ENCODE measurements at regions not wholly inside any gene's neighbourhood (a gene's known extent, or its start where the extent isn't known, plus 50 kb on each side); places are given as distances from the start of the nearest gene placed in this dataset.

DNA sequence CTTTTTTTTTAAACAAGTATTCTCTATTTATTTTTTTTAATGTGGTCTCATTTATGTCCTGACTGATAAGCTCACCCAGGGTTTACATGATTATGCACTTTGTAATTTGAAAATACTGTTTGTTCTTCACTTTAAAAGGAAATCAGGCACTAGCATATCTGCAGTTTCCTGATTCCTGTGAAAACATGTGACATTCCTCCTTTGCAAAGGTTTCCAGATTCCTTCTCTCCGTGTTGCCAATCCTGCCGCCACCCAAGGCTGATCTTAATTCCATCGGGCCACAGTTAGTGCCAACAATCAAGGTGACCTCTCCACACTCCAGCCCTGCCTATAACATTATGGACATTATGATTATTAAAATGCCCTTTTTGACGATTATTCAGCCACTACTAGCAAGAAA is 225.4 kb downstream of the PCDH7 start (continued):
- TF ChIP-seq, protein P1, sequence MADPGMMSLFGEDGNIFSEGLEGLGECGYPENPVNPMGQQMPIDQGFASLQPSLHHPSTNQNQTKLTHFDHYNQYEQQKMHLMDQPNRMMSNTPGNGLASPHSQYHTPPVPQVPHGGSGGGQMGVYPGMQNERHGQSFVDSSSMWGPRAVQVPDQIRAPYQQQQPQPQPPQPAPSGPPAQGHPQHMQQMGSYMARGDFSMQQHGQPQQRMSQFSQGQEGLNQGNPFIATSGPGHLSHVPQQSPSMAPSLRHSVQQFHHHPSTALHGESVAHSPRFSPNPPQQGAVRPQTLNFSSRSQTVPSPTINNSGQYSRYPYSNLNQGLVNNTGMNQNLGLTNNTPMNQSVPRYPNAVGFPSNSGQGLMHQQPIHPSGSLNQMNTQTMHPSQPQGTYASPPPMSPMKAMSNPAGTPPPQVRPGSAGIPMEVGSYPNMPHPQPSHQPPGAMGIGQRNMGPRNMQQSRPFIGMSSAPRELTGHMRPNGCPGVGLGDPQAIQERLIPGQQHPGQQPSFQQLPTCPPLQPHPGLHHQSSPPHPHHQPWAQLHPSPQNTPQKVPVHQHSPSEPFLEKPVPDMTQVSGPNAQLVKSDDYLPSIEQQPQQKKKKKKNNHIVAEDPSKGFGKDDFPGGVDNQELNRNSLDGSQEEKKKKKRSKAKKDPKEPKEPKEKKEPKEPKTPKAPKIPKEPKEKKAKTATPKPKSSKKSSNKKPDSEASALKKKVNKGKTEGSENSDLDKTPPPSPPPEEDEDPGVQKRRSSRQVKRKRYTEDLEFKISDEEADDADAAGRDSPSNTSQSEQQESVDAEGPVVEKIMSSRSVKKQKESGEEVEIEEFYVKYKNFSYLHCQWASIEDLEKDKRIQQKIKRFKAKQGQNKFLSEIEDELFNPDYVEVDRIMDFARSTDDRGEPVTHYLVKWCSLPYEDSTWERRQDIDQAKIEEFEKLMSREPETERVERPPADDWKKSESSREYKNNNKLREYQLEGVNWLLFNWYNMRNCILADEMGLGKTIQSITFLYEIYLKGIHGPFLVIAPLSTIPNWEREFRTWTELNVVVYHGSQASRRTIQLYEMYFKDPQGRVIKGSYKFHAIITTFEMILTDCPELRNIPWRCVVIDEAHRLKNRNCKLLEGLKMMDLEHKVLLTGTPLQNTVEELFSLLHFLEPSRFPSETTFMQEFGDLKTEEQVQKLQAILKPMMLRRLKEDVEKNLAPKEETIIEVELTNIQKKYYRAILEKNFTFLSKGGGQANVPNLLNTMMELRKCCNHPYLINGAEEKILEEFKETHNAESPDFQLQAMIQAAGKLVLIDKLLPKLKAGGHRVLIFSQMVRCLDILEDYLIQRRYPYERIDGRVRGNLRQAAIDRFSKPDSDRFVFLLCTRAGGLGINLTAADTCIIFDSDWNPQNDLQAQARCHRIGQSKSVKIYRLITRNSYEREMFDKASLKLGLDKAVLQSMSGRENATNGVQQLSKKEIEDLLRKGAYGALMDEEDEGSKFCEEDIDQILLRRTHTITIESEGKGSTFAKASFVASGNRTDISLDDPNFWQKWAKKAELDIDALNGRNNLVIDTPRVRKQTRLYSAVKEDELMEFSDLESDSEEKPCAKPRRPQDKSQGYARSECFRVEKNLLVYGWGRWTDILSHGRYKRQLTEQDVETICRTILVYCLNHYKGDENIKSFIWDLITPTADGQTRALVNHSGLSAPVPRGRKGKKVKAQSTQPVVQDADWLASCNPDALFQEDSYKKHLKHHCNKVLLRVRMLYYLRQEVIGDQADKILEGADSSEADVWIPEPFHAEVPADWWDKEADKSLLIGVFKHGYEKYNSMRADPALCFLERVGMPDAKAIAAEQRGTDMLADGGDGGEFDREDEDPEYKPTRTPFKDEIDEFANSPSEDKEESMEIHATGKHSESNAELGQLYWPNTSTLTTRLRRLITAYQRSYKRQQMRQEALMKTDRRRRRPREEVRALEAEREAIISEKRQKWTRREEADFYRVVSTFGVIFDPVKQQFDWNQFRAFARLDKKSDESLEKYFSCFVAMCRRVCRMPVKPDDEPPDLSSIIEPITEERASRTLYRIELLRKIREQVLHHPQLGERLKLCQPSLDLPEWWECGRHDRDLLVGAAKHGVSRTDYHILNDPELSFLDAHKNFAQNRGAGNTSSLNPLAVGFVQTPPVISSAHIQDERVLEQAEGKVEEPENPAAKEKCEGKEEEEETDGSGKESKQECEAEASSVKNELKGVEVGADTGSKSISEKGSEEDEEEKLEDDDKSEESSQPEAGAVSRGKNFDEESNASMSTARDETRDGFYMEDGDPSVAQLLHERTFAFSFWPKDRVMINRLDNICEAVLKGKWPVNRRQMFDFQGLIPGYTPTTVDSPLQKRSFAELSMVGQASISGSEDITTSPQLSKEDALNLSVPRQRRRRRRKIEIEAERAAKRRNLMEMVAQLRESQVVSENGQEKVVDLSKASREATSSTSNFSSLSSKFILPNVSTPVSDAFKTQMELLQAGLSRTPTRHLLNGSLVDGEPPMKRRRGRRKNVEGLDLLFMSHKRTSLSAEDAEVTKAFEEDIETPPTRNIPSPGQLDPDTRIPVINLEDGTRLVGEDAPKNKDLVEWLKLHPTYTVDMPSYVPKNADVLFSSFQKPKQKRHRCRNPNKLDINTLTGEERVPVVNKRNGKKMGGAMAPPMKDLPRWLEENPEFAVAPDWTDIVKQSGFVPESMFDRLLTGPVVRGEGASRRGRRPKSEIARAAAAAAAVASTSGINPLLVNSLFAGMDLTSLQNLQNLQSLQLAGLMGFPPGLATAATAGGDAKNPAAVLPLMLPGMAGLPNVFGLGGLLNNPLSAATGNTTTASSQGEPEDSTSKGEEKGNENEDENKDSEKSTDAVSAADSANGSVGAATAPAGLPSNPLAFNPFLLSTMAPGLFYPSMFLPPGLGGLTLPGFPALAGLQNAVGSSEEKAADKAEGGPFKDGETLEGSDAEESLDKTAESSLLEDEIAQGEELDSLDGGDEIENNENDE (IDR thresholded peaks at IDR 0.05; ENCODE audit: insufficient replicate concordance, low read length) = no peak
- no peak for TF ChIP-seq NANOG (IDR thresholded peaks at IDR 0.05; ENCODE audit: insufficient read depth, low read depth, low read length, poor library complexity, severe bottlenecking)
- TF ChIP-seq CBX8 (IDR thresholded peaks at IDR 0.05; ENCODE audit: borderline replicate concordance, low read depth, low read length) = no peak
- TF ChIP-seq CEBPB (IDR thresholded peaks at IDR 0.05; ENCODE audit: low read depth, low read length) = no peak
- no peak for TF ChIP-seq ASH2L (IDR thresholded peaks at IDR 0.05; ENCODE audit: low read length)
- TF ChIP-seq CHD1 (IDR thresholded peaks at IDR 0.05; ENCODE audit: low read depth, low read length) = no peak
- no peak for TF ChIP-seq MAFK (IDR thresholded peaks at IDR 0.05; ENCODE audit: low read depth, low read length)
- no peak for TF ChIP-seq TCF12 (IDR thresholded peaks at IDR 0.05; ENCODE audit: low read depth, low read length)
- TF ChIP-seq JUND (IDR thresholded peaks at IDR 0.05; ENCODE audit: low read length) = no peak
